NOMO-1 (cell line): ENCODE measurements at regions not wholly inside any gene's neighbourhood (a gene's known extent, or its start where the extent isn't known, plus 50 kb on each side); places are given as distances from the start of the nearest gene placed in this dataset.
A peak's percentile ranks its signal among the peaks of the same experiment; 100 is the strongest.

Source experiments
- DNase-seq, 2 experiments: peaks; one replicate each; lab custom pipeline; 2025; ENCODE audit not compliant: unreplicated experiment in 2 of 2; lab: John Stamatoyannopoulos, UW

DNA sequence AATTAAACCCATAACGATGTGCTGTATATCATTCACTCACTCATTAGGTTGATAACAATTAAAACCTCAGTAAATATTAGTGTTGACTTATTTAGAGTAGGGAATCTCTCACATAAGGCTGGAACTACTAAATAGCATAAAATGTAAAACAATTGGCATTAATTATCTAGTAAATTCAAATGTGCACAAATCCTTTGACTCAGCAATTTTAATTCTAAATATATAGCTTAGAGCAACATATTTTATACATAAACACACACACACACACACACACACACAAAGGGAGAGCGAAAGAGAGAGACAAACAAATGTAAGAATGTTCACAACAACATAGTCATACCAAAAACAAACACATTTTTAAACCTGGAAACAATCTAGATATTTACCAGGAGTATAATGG is 443.1 kb upstream of the KCNH7 start:
- no peak for DNase-seq

DNA sequence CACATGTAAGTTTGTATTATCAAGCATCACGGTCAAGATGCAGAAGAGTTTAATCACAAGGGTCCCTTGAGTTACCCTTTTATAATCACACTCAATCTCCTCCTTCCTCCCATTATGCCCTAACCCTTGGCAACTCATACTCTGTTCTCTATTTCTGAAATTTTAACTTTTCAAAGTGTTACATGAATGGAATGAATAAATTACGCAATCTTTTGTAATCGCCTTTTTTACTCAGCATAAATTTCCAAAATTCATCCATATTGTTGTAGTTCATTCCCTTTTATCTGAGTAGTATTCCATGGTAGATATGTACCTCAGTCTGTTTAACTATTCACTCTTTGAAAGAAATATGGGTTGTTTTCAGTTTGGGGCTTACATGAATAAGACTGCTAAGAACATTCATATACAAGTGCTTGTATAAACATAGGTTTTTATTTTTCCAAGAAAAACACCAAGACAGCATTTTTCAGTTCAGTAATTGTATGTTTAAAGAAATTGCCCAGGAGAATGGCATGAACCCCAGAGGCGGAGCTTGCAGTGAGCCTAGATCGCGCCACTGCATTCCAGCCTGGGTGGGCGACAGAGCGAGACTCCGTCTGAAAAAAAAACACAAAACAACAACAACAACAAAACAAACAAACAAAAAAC is 430.9 kb upstream of the KCNH7 start:
- no peak for DNase-seq

DNA sequence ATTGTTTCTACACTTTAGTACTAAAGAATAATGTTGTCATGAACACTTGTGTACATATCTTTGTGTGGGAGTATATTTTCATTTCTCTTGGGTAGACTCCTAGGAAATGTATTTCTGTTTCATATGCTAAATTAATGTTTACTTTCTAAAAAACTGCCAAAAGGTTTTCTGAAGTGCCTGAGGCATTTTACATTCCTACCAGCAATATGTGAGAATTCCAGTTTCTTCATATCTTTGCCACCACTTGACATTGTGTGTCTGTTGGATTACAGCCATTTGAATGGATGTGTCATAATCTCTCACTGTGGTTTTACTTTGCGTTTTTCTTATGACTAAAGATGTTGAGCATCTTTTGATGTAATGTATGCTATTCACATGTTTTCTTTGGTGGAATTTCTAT is 428.2 kb upstream of the KCNH7 start:
- no peak for DNase-seq

DNA sequence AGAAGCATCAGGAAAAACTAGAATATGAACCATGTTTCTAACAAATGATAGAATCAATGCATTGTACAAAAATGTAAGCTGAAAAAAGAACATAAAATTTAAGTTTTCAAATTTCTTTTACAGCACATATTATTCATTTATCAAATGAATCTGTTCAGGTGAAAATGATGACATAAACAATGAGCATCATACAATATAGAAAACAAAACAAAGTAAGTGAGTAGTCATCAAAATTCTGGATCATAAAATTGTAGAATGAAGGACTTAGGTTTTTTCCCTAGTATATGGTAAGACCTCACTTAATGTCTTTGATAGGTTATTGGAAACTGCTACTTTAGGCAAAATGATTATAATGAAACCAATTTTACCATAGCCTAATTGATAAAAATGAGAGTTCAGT is 427.0 kb upstream of the KCNH7 start:
- no peak for DNase-seq

DNA sequence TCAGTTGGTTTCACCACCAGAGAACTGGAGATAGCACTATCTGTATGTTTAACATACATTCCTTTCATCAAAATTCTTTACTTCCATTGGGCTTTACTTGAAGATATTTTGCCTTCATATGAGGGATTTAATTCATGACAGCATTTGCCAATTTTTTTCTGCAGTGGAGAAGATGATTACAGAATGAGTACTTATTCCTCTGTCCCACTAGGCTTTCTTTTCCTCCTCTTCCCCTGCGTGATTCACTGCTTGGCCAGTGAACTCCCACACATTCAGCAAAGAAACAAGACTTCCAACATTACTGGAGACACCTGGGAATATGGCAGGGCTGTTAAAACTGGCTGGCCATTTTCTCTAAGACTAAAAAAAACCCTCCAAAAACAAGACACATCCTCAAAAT is 425.8 kb upstream of the KCNH7 start:
- DNase-seq, result no peak

DNA sequence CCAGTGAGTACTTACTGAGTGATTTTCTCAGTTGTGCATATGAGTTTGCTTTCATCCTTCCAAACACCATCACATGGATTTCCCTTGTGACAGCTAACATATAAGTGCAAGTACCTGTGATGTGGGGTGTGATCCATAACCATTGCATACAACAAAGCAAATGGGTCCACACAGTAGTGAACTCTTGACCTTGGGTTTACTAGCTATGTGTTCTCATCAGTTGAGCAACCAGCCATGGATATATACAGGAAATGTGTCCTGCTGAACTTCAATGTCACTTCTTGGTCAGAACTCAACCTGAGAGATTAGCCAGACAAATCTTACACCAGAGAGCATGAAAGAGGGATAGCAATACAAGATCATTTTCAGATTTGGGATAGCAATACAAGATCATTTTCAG is 420.9 kb upstream of the KCNH7 start:
- DNase-seq, result no peak

DNA sequence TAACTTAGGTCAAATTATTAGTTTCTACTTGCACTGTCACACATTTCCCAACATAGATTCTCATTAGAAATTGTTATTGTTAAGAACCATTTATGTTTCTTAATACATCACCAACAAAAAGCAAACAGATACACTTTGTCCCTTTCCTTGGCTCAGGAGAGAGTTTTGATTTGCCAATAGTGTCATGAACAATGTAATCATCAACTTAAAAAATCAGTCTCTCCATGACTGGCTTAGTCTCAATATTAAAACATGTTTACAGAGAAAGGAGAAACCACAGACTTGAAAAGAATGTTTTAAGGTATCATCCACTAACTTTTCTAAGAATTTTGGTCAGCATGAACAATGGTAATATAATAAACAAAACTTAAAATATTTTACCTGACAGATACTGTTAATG is 416.5 kb upstream of the KCNH7 start:
- DNase-seq, result no peak

DNA sequence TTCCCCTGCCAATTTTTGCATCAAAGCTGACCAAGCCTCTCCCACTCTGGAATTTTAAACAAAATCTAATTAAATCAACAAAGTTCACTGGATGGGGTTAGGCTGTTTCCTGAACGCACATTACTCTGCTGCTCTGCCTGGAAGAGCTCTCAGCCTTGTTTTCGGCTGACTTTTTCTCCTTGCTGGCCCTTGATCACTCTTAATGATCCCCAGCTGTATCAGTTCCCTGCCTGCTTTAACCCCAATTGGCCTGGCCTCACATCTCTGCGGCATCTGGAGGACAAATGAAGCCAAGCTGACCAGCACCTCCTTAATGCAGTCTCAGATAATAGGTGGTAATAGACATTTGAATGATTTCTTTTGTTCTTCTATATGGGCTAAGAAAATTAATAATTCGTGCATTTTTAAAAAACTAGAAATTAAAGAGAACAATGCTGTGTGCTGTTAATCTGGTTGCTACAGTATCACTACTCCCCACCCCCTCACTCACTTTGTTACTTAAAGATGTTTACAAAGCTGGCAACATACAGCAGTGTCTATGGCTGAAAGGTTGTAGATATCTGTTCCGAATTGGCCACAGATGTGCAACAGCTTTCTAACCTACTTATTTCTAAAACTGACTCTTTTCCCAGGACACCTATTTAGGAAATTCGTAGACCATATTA is 415.2 kb upstream of the KCNH7 start:
- DNase-seq, result no peak

DNA sequence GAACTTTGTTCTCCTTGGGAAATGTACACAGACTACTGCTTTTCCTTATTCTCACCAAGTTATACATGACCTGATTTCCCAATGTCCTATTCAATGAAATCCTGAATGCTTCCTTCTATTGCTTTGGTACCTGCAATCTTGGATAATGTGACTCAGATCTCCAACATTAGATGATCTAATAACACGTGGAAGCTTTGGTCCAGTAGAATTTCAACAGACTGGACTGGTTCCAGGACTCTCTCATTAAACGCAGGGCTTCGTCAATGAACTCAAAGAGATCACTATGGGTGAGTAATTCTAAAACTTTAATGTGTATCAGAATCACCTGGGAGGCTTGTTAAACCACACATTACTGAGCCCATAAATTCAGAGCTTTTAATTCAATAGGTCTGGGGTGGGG is 413.6 kb upstream of the KCNH7 start:
- DNase-seq, result no peak

DNA sequence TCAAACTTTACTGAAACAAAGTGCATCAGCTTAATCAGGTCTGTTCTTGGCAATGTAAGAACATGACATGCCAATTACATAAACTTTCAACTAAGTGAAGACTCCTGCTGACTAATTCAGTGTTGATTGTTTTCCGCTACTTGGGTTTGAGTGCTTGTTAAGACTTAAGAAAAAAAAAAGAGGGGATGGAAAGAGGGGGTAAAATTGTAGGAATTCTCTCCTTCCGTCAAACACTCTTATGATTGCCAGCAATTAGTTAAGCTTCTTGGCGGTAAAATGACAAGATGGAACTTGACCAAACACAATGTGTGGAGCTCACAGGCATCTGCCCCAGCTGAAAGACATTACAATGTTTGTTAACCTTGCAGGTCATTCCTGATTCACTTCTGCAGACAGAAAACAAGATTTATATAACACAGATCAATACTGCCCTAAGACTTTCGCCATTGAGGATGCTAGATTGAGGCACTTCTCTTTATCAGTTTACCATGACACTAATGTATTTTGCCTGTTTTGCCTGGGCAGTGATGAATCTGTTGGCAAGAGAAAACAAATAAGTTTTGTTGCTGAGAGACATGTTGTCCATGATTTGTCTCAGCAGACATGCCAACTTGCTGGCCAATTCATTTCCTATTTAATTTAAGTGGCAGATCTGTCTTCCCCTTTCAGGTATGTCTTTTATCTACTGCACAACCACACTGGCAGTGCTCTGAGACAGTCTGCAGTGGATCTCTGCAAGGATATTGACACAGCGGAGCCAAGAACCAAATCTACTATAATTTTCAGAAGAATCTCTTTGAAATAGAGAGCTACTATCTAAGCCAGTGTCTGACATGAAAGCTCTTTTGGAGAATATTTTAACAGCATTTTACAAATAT is 410.0 kb upstream of the KCNH7 start:
- DNase-seq, result no peak

DNA sequence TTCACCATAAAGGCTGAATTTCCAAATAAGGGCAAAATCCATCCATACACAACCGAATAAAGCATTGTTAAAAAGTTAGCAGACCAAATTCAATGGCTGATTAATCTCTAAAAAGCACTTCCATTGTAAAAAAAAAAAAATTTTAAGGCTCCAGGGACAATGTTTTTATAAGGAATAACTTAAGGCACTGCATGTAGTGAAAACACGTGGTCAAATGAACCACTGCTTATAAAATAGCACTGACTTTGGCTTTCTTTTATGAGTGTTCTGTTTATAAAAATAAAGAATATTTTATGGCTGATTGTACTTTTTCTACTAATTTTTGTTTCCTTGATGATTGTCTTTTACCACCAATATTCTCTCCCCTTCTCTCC is 409.3 kb upstream of the KCNH7 start:
- DNase-seq, result no peak

DNA sequence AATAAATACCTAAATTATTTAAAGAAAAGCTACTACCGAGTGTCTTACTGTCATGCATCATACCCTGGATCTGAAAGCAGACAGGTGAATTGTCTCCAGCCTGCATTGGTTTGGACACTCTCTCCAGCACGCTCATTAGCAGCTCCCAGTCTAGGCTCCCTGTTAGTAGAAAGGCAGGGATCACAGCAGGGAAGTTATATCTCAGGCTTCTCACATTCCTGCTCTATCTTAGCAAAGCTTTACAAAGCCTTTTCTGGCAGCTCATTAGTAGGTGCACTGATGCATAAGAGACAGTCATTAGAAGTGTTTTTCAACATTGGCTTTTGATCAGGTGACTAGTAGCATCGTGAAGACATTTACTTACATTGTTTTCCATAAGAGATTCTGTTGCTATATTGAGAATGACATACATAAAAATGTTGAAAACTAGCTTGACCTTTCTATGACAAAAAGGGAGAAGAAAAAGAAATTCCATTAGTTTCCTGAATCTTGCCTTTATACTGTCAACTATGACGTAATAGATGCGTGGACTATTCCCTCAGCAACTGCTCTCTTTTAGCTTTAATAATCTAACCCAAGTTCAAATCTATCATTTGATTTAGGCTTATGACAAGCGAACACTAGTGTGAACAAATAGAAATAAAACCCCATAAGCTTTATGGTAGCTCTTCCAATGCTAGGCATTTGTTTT is 408.7 kb upstream of the KCNH7 start:
- DNase-seq, result no peak

DNA sequence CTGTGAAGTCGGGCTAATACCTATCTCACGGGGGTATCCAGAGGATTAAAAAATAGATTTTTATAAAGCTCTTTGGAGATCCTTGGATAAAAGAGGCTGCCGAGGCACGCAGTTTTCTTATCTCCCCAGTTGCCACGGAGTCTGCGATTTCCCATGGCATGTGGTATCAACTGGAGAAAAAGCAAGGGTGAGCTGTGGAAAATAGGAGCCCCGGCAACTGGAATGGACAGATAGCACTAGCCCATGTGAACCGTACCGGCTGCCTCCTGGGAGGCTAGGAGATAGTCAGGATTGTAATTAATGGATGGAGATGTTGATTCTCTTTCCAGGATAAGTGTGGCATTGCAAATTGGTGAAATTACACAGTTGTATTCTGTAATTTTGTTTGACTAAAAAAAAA is 407.6 kb upstream of the KCNH7 start:
- no peak for DNase-seq

DNA sequence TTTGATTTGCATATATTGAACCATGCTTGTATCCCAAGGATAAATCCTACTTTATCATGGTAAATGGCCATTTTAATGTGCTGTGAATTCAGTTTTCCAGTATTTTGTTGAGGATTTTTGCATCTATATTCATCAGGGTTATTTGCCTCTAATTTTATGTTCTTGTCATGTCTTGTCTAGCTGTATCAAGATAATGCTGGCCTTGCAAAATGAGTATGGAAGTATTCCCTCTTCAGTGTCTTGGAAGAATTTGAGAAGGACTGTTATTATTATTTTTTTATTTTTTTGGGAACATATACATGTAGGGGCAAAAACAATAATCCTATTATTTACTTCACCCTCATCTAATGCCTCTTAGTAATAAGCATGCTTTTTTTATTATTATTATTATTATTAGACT is 398.0 kb upstream of the KCNH7 start:
- no peak for DNase-seq

DNA sequence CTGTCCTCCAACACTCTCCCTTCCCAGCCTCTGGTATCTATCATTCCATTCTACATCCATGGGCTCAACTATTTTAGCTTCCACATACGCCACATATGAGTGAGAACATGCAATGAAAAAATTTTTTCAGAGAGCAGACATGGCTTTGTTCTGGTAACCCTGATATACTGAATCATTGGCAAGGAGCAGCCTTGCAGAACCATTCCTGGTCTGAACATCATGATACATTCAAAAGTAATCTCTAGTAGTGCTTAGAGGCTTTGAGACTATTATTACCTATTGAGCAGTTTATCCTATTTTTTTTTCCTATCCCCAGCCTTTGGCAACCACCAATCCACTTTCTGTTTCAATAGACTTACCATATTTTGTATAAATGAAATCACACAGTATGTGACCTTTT is 393.1 kb upstream of the KCNH7 start:
- no peak for DNase-seq

DNA sequence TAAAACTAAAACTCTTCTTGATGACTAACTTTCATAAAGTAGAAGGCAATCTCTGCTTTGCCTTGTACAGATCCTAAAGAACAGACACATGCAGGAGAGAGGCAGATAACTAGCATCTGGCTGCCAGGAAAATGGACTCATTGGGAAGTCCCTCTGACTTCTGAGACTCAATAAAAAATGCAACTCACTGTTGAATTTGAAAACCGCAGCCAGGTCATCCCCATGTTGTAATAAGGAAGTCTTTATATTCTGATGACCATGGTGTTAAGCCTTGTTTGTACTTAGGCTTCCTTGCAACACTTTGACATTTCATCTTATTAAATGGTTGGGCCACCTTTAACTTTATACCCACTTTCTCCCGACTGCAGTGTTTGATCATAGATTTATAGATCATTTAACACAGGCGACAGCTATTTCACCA is 375.1 kb upstream of the KCNH7 start:
- peak; percentile 24 to 52 for DNase-seq

DNA sequence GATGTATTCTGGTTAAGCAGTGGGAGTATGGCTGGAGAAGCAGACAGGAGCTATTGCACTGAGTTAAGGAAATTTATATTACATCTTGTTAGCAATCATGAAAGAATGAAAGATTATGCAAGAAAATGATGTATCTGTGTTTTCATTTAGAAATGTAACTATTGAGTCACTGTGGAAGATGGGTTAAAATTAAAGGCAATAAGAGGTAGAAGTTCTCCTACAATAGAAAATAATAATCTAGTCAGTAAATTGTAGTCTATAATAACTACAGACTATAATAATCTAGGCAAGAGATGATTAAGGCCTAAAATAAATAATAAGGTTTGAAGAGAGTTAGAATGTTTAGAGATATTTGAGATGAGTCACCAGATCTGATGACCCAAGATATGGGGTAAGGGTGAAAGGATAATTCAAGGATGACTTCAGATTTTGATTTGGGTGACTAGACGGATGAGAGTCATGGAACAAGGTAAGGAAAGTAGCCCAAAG is 371.9 kb upstream of the KCNH7 start:
- DNase-seq, result no peak

DNA sequence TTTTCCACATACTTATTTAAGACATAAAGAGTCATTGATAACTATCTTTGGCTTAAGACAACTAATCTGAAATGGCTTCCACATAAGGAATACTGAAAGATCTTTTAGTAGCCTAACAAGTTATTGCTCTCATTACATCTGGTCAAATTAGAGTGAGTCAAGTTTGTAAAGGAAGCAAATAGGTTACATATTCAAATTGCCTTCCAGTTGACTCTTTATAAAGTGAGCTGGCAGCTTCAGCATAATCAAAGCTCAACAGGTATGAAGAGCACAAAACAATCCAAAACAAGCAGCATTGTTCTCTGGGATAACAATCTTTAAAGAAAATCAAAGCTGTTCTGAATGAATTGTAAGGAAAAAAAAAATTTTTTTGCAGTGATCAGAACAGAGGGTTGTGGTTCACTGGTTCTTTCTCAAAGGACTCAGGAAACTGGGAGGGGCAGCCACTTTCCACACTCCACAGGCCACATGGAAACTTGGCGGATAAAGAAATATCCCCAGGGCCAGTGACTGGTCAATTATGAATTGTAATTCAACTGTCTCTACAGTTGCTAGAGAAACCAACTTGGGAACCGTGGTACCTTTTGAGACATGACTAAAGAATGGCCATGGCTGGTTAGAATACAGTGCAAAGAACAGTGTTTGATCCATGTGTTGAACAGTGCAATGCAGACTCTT is 369.3 kb upstream of the KCNH7 start:
- DNase-seq, result no peak

DNA sequence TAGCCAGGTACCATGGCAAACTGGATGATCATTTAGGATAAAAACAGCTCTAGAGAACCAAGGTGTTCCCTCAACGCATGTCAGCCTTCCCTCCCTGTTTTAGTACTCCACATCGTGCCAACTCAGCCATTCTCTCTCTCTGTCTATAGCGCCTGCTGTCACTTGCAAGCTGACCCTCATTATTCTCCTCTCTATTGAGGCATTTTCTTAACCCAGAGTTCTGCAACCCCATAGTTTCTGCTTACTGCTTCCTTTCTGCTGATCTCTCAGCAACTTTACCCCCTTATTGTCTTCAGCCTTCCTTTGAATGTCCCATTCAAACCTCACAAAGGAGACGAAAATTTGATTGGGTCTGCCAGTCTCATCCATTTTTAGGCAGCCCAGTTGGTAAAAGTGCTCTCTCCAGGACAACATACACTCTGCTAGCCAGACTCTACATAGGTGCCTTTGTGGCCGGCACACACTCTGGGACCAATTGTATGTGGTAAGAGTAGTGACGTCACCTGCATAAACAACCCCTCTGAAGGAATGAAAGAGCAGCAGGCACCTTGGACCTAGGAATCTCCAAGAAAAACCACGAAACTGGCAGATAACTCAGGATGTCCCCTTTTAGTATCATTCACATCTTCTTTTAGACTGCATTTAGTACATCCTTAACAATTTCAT is 367.2 kb upstream of the KCNH7 start:
- no peak for DNase-seq

DNA sequence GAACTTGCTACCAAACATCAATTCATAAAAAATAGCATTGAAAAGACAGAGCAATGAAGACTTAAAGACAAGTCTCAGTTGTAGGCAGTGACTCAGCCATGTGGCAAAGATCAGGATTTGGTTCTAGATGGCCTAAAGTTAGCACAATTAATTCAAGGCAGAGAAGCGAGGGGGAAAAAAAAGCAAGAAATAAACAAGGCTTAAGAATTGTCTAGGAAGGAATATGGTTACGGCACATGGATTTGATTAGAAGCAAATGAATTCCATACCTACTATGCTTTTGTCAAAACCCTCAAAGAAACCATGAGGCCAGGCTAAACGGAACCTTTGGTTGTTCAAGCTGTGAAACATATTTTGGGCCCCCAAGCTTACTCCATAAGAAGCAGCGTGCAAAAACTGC is 362.2 kb upstream of the KCNH7 start:
- DNase-seq, result no peak
